CD4-positive, alpha-beta T cell treated with Interleukin-6 for 4 hours (primary cell): ENCODE measurements at regions not wholly inside any gene's neighbourhood (a gene's known extent, or its start where the extent isn't known, plus 50 kb on each side); places are given as distances from the start of the nearest gene placed in this dataset.

ENCODE experiments used
- DNase-seq: peaks from one replicate; pipeline ENCODE4 v3.0.0-alpha.2; 2020; ENCODE audit warnings: mixed read lengths

DNA sequence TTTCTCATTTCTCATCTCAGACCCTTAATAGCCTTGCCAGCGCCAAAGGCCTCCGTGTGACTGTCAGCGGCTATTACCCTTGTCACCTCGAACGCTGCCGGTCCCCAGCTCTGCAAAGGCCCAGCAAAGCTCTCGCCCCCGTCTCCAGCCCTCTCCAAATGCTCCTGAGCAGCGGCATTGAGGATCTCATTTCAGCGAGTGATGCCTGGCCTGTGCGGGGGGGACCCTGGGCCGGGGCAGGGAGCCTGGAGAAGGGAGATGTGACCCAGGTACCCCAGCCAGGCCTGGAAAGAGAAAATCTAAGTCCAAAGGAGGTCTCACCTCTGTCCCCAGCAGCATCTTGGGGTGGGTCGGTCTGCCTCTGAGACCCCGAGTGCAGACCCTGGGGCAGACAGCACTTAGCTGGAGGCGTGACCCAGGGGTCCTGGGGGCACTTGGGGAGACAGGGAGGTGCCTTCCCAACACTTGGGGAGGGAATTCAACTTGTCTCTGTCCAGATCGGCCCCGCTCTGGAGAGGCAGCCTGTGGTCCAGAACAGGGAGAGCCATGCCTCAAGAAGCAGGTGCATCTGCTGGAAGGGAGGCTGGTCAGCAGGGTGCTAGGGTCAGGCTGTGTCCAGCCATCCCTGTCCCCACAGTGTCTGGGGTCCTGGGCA is 521.3 kb downstream of the TBC1D22A start:
- DNase-seq: no peak

- no peak for DNase-seq
Measured at GRCh38 chr22:47282851-47283250, 520.4 kb downstream of the TBC1D22A start.

GRCh38 chr22:47282366-47282765 is 519.9 kb downstream of the TBC1D22A start:
- DNase-seq: no peak

DNA sequence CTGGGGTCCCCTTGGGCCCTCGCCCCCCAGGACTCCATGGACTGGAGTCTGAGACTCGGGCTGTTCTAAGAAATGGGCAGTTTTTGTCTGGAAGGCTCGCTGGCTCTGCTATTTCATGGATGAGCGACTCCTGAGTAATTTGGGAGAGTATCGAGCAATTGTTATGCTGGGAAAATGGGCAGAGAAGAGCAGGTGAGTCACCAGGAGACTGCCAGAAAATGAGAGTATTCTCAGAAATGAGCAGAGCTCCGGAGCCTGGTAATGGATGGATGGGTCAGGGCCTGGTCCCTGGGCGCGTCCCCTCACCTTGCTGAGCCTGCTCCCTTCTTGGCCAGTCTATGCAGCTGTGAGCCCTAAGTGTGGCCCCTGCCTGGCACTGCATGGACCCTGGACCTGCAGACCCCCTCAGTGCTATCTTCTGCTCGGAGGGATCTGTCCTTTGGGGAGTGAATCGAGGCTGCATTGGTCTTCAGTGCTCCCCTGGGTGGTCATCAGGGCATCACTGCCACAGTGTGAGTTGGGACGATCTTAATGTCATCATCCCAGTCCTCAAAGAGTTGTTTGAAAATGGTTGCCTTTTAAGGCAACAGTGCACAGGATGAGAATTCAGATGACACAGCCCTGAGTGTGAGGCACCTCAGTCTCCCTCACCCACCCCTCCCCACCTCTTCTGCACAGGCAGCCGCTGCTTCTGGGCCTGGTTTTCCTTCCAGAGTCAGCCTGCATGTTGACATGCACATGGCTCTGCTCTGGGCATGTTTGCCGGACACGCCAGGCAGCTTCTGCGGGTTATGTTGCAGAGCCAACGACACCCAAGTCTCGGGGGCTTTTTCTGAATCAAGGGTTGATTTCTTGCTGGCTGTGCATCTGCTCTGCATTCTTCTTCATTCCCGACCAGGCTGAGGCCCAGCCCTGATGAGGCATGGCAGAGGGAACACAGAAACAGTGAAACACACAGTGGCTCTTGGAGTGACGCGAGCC is 519.0 kb downstream of the TBC1D22A start:
- DNase-seq: no peak

GRCh38 chr22:47280301-47280700 is 517.9 kb downstream of the TBC1D22A start:
- no peak for DNase-seq

- no peak for DNase-seq
Measured at GRCh38 chr22:47279746-47280145, 517.3 kb downstream of the TBC1D22A start.

DNA sequence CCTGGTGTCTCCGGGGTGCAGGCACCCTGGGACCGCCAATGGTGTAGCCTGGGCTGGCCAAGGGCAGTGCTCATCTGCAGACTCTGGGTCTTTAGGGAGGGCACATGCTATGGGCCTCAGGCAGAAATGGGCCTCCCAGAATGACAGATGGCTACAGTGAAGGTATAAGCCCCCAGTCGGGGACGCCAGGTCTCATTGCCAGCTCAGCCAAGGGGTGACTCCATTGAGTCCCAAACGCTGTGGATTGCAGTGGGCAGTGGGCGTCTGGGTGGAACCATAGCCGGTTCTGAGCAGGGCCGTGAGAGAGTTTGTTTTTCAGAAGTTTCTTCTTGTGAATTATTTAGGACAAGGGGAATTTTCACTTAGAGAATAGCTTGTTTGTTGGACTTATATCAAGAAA is 516.9 kb downstream of the TBC1D22A start:
- no peak for DNase-seq

- DNase-seq: no peak
Measured at GRCh38 chr22:47278655-47279054, 516.2 kb downstream of the TBC1D22A start.

DNA sequence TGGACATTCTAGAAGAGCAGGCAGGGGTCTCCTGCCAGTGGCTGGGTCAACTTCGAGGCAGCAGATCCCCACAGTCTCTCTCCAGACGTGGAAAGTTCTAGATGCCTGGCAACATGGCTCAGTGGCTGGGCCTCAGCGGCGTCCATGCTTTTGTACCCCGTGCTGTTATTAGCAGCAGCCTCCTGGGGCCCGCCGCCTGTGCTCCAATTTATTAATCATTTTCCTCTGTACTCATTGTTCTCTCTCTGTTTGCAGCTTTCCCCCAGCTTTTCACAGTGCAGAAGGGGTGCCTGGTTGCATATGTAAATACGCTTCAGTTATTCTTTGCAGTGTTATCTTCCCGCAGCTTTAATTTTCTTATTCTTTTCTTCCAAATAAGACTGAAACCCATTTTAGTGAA is 515.1 kb downstream of the TBC1D22A start:
- DNase-seq: no peak

DNA sequence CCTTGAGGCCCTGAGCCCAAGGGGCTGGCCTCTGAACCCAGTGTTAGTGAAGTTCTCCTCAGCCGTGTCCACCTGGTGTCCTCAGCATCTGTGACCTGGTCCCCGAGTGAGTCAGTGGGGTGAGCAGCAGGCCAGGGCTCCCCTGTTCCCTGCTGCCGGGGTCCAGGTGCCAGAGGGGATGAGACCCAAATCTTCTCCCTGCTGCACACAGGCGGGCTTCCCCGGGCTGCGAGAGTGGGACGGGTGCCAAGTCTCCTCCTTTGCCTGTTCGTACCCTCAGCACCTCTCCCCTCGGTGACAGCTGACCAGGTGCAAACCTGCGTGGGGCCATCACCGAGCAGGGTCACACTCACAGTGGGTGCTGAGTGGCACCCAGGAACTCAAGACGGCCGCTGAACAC is 514.5 kb downstream of the TBC1D22A start:
- DNase-seq: no peak

DNA sequence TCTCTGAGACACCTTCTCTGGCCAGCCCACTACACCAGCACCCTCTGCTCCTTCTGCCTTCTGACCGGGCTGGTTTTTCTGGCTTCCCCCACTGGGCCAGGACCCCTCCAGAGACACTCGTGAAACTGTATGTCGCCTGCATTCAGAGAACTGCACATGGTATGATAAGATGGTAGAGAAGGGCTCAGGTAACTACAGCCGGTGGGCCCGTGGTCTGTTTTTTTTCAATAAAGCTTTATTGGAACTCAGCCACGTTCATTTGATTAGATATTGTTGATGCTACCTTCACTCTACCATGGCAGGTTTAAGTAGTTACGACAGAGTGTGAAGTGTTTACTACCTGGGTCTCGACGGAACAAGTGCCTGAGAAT is 514.0 kb downstream of the TBC1D22A start:
- no peak for DNase-seq

GRCh38 chr22:47275605-47276449 is 513.4 kb downstream of the TBC1D22A start:
- DNase-seq: no peak

GRCh38 chr22:47274196-47274595 is 511.7 kb downstream of the TBC1D22A start:
- DNase-seq: no peak

GRCh38 chr22:47270463-47271135 is 508.1 kb downstream of the TBC1D22A start:
- no peak for DNase-seq

DNA sequence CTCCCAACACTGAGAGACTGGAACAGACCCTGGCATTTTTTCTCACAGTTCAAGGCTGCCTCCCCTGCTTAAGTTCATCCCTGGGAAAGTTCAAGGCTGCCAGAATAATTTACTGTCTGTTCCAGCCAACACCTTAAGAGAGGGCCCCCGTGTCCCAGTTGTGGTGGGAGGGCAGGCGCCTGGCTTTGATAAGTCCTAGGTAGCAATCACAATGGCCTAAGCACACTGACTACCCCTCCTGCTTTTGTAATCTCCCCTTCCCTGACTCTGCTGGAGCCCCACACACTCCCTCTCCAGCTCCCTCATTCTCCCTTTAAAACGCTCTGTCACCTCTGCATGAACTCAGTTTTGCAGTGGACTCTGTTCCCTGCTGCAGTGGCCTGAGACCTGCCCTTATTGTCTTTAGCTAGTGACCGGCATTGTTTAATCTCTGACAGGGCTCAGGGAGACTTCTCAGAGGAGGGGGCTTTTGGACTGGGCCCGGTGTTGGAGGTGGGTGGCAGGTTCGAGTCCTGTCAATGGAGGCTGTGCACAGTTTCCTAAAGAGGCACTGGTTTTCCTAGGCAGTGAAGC is 507.2 kb downstream of the TBC1D22A start:
- DNase-seq: no peak

DNA sequence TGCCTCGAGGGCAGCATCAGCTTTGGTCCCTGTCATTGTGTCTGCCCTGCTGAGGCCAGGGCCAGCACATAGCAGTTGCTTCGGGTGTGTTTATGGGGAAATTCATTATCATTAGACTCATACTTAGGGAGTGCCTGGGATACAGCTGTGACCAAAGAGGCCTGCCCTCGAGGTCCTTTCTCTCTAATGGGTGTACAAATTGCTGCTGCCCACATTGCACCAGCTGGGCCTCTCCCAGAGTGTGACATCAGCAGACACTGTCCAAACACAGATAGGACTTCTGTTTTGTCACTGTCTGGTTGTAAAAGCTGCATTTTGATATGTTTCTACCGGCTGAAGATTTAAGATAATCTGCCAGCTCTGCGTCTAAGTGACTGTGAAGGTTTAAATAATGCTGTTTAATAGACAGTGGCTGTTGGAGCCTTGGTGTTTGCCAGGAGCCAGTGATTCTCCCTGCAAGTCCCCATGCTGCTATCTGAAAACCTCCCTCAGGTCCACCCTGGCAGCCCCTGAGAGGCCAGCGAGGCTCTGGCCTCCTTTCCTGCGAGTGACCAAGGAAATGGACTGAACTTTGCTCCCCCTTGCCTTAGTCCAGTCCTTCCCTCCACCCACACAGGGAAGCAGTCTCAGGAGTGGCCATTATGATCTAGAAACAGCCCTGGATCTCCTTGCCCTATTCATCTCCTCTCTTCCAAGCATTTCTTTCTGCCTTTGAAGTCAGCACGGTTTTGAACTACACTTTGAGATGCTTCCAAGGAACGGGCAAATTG is 505.2 kb downstream of the TBC1D22A start:
- DNase-seq: no peak

DNA sequence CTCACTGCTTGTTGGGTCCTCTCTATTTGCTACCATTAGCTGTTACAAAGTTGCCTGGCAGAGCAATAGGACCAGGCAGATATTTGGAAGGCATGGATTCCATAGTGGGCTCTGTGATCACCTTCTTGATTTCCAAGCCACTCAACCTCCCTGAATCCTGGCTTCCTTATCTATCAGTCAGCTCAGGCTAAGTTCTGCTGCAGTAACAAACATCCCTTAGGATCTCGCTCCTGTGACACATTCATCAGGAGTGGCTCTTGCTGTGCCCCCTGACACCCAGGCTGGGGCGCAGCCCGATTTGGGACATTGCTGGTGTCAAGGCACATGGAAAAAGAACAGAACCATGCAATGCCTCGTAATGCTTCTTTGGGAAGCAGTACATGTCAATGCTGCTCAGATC is 503.9 kb downstream of the TBC1D22A start:
- no peak for DNase-seq

- DNase-seq: no peak
Measured at GRCh38 chr22:47260551-47260950, 498.1 kb downstream of the TBC1D22A start.

- DNase-seq: no peak
Measured at GRCh38 chr22:47259990-47260389, 497.5 kb downstream of the TBC1D22A start.

DNA sequence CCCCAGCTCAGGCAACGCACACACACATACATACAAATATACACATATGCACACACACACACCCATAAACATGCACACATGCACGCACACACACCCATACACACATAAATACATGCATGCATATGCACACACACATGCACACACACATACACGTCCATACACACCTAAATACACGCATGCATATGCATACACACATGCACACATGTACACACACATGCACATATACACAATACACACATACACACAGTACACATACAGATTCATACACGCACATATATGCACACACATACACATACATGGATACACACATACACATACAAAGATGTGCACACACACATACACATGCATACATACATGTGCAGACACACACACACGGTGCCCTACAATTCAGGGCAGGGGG is 496.6 kb downstream of the TBC1D22A start:
- DNase-seq: no peak

DNA sequence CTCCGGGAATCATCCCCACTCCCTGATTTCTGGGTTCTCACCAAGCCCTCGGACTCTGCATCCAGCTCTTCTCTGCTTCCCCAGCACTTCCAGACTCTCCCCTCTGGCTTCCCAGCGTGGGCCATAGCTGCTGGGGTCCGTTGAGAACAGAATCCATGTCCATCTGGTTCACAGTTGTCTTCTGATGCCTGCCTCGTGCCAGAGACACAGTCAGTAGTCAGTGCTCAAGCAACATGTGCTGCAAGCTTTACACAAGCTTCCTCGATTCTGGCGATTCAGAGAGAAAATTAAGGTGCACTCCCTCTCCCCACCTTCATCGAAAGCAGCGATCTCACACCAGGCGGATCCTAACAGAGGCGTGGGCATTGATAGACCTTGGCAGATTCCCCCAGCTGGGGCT is 495.5 kb downstream of the TBC1D22A start:
- no peak for DNase-seq

GRCh38 chr22:47257566-47257965 is 495.1 kb downstream of the TBC1D22A start:
- DNase-seq: no peak
